Muscle layer of duodenum (tissue), 2 donors: ENCODE measurements at regions not wholly inside any gene's neighbourhood (a gene's known extent, or its start where the extent isn't known, plus 50 kb on each side); places are given as distances from the start of the nearest gene placed in this dataset.

ENCODE experiments used
- H3K27ac ChIP-seq: one replicate; pipeline ENCODE4 v1.7.0; 2013; ENCODE audit warnings: mild to moderate bottlenecking, low read length
- H3K27me3 ChIP-seq: one replicate; pipeline ENCODE4 v1.7.0; 2013; ENCODE audit warnings: low read depth, mild to moderate bottlenecking, control low read depth, low read length
- H3K36me3 ChIP-seq, 2 donors: one replicate each; pipeline ENCODE4 v1.7.0; 2013; ENCODE audit warnings: low read length in 2 of 2, control low read depth in 1 of 2, mild to moderate bottlenecking in 1 of 2; ENCODE audit not compliant: insufficient read depth in 2 of 2, control insufficient read depth in 1 of 2
- H3K4me1 ChIP-seq, 2 donors: one replicate each; pipeline ENCODE4 v1.7.0; 2013; ENCODE audit warnings: low read length in 2 of 2, mild to moderate bottlenecking in 2 of 2, control low read depth in 1 of 2, moderate library complexity in 1 of 2; ENCODE audit not compliant: insufficient read depth in 2 of 2, control insufficient read depth in 1 of 2
- H3K4me3 ChIP-seq, 2 donors: one replicate each; pipeline ENCODE4 v1.7.0; 2013; ENCODE audit warnings: low read length in 2 of 2, low read depth in 1 of 2, mild to moderate bottlenecking in 1 of 2
- H3K9me3 ChIP-seq, 2 donors: one replicate each; pipeline ENCODE4 v1.7.0; 2013; ENCODE audit warnings: low read length in 2 of 2, control low read depth in 1 of 2, mild to moderate bottlenecking in 1 of 2; ENCODE audit not compliant: control insufficient read depth in 1 of 2
- donor health status: healthy.

- Histone ChIP-seq H3K27me3 (no peaks in the 10 kb centered on the region), H3K4me3 (no peak overlapping the region), H3K9me3 (no peaks in the 10 kb centered on the region), H3K27ac (no peak overlapping the region), H3K36me3 (no peaks in the 10 kb centered on the region), H3K4me1 (no peaks in the 10 kb centered on the region)
These were observed 124.9 kb downstream of the DACT1 start for GRCh38 chr14:58762629-58763028.

- Histone ChIP-seq H3K4me3 (no peak overlapping the region), H3K4me1 (no peaks in the 10 kb centered on the region), H3K36me3 (no peaks in the 10 kb centered on the region), H3K27ac (no peak overlapping the region), H3K9me3 (no peaks in the 10 kb centered on the region), H3K27me3 (no peaks in the 10 kb centered on the region)
These were observed 125.4 kb downstream of the DACT1 start for GRCh38 chr14:58763210-58763609.

DNA sequence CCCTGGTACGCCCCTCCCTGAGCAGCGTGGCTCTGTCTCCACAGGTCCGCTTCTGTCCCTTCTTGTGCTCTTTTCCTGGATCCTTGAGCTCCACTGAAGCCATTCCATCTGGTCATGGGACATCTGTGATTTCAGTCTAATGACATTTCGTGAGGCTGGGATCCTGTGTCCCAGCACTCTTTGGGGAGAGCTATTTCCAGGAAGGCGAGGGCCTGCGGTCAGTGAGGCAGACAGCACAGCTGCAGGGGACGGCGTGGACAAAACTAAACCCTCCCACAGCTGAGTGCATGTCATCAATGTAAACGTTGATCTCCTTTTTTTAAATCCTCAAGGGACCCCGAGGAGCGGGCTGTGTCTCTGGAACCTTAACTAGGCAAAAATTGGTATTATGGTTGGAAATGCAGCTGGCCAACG, 127.7 kb downstream of the DACT1 start:
- no peaks in the 10 kb centered on the region for H3K9me3 ChIP-seq
- H3K27ac ChIP-seq, result no peak overlapping the region
- no peak overlapping the region for H3K4me3 ChIP-seq
- no peaks in the 10 kb centered on the region for H3K36me3 ChIP-seq
- H3K4me1 ChIP-seq, result no peaks in the 10 kb centered on the region
- H3K27me3 ChIP-seq, result no peaks in the 10 kb centered on the region

- Histone ChIP-seq H3K27me3 (no peaks in the 10 kb centered on the region), H3K27ac (no peak overlapping the region), H3K36me3 (no peaks in the 10 kb centered on the region), H3K9me3 (no peaks in the 10 kb centered on the region), H3K4me3 (no peak overlapping the region), H3K4me1 (no peaks in the 10 kb centered on the region)
These were observed 128.1 kb downstream of the DACT1 start for GRCh38 chr14:58765843-58766242.

- Histone ChIP-seq H3K4me3 (no peak overlapping the region), H3K9me3 (no peaks in the 10 kb centered on the region), H3K27me3 (no peaks in the 10 kb centered on the region), H3K27ac (no peak overlapping the region), H3K4me1 (no peaks in the 10 kb centered on the region), H3K36me3 (no peaks in the 10 kb centered on the region)
These were observed 131.4 kb downstream of the DACT1 start for GRCh38 chr14:58769011-58769643.

- Histone ChIP-seq H3K9me3 (no peaks in the 10 kb centered on the region), H3K4me1 (no peaks in the 10 kb centered on the region), H3K27ac (no peak overlapping the region), H3K27me3 (no peaks in the 10 kb centered on the region), H3K4me3 (no peak overlapping the region), H3K36me3 (no peaks in the 10 kb centered on the region)
These were observed 132.0 kb downstream of the DACT1 start for GRCh38 chr14:58769771-58770170.

DNA sequence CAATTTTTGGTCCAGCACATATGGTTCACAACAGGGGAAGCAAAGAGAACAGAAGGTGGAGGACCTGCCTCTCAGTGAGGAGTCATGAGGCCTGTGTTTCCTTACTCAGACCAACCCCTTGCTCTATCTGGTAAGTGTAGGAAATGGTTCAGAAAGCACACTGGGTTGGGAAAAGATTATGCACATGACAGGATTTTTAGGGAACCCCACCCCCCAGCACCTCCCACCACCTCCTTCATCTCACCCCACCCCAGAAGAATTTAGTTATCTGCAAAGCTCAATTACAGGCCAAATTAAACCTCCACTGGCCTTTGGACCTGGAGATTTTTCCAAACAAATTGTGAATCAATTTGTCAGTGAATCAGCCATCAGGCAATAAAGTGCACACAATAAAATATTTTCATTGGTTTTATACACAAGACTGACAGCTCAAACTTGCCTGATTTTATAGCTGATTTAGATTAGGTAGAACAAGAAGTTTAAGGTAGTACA, 132.8 kb downstream of the DACT1 start:
- no peak overlapping the region for H3K27ac ChIP-seq
- H3K4me3 ChIP-seq, result no peak overlapping the region
- H3K4me1 ChIP-seq, result no peaks in the 10 kb centered on the region
- no peaks in the 10 kb centered on the region for H3K27me3 ChIP-seq
- H3K9me3 ChIP-seq, result no peaks in the 10 kb centered on the region
- no peaks in the 10 kb centered on the region for H3K36me3 ChIP-seq

DNA sequence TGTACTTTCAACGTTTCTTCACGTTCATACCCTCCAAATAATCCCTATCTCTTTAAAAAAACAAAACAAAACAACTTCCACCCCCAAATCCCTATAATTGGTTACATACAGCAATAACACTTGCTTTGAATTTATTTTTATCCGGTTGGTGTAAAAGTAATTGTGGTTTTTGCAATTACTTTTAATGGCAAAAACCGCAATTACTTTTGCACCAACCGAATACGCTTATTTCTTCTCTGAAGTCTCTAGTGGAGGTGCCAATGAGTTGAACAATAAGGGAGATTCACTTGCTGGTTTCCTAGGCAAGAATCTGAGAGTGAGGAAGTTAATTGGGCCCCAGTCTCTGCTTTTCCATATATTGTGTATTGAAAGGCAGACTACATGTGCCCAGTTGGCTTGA, 133.3 kb downstream of the DACT1 start:
- no peaks in the 10 kb centered on the region for H3K36me3 ChIP-seq
- no peaks in the 10 kb centered on the region for H3K27me3 ChIP-seq
- H3K4me3 ChIP-seq, result no peak overlapping the region
- H3K9me3 ChIP-seq, result no peaks in the 10 kb centered on the region
- no peaks in the 10 kb centered on the region for H3K4me1 ChIP-seq
- H3K27ac ChIP-seq, result no peak overlapping the region

DNA sequence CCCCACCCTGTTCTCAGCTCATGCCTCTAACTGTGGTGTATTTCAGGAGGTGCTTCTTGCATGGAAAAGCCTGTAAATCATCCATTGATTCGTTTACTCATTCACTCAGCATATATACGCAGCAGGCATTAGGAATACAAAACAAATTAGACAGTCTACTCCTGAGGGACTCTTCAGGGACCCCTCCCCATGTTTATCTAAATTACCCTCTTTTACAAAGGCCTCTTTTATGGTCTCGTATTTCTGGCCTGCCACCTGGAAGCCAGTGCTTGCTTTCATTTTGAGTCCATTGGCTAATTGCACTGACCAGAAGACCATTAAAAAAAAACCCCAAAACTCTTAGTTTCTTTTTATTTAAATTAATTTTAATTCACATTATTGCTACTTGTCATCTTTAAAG, 134.4 kb downstream of the DACT1 start:
- no peaks in the 10 kb centered on the region for H3K36me3 ChIP-seq
- H3K27me3 ChIP-seq, result no peaks in the 10 kb centered on the region
- no peak overlapping the region for H3K27ac ChIP-seq
- H3K9me3 ChIP-seq, result no peaks in the 10 kb centered on the region
- no peak overlapping the region for H3K4me3 ChIP-seq
- H3K4me1 ChIP-seq, result no peaks in the 10 kb centered on the region

DNA sequence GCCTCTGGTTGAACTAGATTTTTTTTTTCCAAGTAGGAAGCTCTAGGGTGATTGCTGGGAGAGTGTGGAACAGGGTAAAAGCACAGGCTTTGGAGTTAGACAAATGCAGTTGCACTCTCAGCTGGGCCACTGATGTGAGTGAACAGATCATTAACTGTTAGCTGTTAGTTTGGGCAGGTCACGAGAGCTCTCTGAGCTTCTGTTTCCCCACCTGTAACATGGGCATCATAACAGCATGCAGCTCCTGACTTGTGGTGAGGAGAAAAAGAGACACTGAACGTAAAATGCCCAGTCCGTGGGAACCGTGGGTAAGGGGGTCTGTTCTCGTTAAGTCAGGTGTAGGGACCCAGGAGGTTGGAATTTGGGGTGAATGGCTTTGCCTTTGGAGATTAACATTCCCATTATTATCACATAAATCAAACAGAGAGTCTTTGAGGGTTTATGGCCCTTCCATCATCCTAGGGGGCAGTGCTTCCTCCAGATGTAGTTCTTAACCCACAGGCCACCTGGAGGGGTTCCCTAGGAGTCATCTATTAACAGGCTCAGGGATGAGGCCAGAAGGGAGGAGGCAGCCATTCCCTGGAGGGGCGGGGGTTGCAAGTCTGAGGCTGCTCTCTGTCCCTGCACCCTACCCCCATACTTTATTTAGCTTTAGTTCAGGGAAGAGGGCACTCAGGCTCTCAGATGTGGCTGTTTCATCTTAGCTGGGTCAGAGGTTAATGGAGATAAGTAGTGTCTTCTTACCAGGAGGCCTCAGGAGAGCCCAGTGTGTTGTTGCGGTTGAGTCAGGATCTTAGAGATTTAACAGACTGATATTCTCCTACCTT, 135.2 kb downstream of the DACT1 start:
- H3K4me3 ChIP-seq, result no peak overlapping the region
- no peak overlapping the region for H3K27ac ChIP-seq
- no peaks in the 10 kb centered on the region for H3K4me1 ChIP-seq
- H3K36me3 ChIP-seq, result no peaks in the 10 kb centered on the region
- no peaks in the 10 kb centered on the region for H3K27me3 ChIP-seq
- no peaks in the 10 kb centered on the region for H3K9me3 ChIP-seq

DNA sequence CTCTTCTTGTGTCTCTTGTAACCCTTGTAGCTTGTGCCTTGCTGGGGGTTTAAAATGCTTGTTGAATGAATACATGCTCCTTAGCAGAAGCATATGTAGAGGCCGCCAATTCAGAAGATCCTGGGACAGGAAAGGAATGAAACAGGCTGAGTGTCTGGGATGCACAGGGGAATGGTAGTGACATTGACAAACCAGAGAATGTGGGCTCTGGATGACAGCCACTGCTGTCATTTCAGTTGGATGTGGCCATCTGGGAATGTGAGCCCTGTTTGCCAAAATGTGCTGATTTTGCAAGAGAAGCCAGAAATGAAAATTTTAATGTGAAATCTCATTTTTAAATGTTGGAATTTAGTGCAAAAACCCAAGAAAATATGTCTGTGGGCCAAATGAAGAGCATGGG, 136.8 kb downstream of the DACT1 start:
- no peaks in the 10 kb centered on the region for H3K9me3 ChIP-seq
- H3K27me3 ChIP-seq, result no peaks in the 10 kb centered on the region
- no peaks in the 10 kb centered on the region for H3K4me1 ChIP-seq
- no peak overlapping the region for H3K4me3 ChIP-seq
- H3K27ac ChIP-seq, result no peak overlapping the region
- no peaks in the 10 kb centered on the region for H3K36me3 ChIP-seq
